C4-2B (cell line): ENCODE measurements at regions not wholly inside any gene's neighbourhood (a gene's known extent, or its start where the extent isn't known, plus 50 kb on each side); places are given as distances from the start of the nearest gene placed in this dataset.

Experiments
- H3K27ac ChIP-seq: fragments of 450-650 bp; 2 replicates; pipeline ENCODE4 v1.5.1; 2017
- ZFX ChIP-seq: fragments of 450-650 bp; IDR thresholded peaks from 2 replicates; pipeline ENCODE4 v1.6.1; 2017
- TF ChIP-seq, protein P1 (sequence below): fragments of 450-650 bp; conservative IDR thresholded peaks from 2 replicates; pipeline ENCODE4 v1.5.1; 2017; ENCODE audit warnings: mild to moderate bottlenecking

DNA sequence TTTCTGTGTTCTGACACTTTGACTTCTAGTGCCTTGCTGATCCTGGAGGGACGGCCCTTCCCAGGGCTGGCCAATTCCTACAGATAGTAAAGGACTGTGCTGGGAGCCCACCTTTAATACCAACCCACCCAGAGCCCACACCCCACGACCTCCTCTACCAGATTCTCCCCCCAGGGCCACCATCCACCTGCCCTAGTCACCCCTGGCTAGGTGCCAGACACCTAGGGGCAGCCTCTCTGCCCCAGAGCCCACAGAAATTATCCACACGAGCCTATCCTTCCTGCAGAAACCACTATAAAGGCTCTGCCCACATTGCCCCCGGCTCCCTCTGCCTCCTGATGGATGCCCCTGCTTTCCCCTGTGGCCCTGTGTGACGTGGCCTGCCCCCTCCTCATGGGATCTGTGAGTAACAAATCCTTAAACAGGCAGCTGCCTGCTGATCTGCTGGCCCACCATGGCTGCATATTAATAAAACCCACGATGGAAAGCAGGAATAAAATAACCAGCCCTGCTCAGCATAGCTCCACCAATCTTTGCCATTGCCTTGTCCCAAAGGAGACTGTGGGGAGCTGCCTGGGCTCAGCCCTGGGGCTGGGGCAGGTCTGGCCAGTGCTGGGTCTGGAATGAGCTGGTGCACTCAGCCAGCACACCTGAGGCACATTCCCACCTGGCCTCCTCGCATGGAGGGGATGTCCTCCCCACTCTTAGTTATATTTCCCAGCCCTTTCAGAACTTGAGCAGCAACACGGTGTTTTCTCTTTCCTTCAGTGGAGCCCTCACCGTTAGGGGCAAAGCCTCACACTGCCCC lies 488.5 kb downstream of the NPHP4 start:
- TF ChIP-seq ZFX, result no peak
- TF ChIP-seq, protein P1, sequence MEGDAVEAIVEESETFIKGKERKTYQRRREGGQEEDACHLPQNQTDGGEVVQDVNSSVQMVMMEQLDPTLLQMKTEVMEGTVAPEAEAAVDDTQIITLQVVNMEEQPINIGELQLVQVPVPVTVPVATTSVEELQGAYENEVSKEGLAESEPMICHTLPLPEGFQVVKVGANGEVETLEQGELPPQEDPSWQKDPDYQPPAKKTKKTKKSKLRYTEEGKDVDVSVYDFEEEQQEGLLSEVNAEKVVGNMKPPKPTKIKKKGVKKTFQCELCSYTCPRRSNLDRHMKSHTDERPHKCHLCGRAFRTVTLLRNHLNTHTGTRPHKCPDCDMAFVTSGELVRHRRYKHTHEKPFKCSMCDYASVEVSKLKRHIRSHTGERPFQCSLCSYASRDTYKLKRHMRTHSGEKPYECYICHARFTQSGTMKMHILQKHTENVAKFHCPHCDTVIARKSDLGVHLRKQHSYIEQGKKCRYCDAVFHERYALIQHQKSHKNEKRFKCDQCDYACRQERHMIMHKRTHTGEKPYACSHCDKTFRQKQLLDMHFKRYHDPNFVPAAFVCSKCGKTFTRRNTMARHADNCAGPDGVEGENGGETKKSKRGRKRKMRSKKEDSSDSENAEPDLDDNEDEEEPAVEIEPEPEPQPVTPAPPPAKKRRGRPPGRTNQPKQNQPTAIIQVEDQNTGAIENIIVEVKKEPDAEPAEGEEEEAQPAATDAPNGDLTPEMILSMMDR, result no peak
- H3K27ac ChIP-seq, result no peak overlapping the region

DNA sequence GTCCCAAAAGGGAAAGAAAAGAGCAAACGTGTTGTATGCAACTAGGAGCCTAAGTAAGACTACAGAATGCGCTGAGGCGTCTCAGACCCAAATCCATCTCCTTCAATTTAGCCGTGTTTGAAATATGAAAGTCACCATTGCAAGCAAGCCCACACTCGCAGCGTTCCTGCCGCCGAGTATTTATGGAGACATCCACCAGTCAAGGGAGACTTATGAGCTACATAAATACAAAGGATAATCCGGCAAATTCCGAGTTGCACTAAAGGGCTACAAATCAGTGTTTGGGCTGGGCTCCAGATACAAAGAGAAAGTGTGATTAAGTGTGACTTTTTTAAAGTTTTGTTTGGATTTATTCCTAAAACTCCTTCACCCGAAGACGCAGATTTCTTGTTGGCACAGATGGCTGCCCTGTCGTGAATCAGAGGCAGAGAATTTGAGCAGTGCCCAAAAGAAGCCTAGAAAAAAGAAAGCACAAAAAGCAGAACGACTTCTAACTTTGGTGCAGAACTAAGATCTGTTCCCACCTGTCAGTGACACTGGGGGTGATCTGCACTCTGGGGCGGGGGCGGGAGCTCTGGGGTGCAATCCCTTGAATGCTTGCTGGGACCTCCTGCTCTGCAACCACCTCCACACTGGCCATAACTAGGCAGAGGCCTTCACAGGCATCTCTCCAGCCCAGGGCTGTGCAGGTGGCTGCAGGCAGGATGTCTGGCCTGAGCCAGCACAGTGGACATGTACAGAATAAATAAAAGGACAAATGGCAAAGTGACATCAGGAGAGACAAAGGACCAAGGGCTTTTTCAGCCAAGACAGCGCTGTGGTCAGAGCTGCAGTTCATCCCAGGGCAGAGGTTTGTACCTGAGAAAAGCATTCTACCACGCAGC lies 489.7 kb downstream of the NPHP4 start:
- TF ChIP-seq ZFX, result no peak
- TF ChIP-seq, protein P1, result no peak

DNA sequence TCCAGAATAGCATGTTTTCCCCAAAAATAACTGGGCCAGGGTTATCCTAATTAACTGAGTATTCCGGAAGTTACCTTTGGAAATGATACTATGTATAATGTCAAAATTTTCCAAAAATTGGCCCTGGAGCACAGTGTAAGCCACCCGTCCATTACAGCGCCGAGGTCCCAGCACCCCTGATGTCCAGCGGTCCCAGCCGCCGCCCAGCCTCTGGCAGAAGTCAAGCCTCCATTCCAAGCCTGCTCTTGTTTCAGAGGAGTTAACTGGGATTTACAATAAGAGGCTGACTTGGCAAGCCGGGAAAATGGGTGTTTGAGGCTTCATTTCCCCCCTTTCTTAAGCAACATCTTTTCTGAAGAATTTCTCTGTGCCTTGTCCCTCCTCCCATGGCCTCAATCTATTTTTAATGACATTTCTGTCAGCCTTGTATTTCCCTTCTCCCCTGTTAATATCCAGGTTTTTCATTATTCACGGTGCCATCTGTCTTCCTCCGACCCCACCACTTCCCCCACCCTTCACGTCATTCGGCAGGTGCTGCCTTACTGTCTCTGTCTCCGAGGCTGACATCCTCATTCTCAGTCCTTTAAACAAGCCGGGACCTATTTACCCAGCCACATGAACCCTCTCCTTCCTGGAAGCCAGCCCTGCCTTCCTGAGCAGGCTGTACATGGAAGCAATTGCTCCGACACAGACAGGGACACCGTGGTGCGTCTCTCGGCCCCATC lies 490.9 kb downstream of the NPHP4 start:
- TF ChIP-seq, protein P1, result no peak
- no peak for TF ChIP-seq ZFX
- no peak overlapping the region for H3K27ac ChIP-seq

More for the DNA sequence above, 489.7 kb downstream of the NPHP4 start:
- H3K27ac ChIP-seq, result no peak overlapping the region

DNA sequence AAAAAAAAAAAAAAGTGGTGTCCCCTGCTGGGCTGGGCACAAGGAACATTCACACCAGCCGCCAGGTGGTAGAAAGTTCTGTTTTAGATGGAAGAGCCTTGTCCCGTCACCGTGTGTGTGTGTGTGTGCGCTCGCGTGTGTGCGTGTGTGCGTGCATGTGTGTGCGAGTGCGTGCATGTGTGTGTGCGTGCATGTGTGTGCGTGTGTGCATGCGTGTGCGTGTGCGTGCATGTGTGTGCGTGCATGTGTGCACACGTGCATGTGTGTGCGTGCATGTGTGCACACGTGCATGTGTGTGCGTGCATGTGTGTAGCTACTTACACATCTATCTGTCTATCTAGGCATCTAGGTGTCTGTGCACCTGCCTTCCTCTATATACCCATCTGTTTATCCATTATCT lies 491.7 kb downstream of the NPHP4 start:
- no peak overlapping the region for H3K27ac ChIP-seq
- no peak for TF ChIP-seq ZFX
- TF ChIP-seq, protein P1, result no peak

DNA sequence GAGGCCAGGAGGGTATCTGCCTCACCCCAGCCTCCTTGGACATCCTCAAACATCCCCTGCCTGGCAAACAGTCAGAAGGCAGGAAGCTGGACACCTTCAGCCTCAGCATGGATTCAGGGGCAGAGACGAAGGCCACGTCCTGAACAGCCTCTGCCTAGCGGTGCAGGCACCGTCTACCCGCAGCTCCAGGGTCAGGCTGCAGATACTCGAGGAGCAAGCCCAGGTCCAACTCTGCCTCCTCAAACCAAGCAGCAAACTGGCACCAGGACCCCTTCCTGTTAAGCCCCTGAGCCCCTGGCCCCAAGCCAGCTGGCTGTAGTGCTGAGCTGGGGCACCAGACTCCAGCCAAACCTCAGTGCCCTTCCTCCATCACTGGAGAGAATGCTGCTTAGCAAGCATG lies 494.7 kb downstream of the NPHP4 start:
- TF ChIP-seq, protein P1, result no peak
- TF ChIP-seq ZFX, result no peak

DNA sequence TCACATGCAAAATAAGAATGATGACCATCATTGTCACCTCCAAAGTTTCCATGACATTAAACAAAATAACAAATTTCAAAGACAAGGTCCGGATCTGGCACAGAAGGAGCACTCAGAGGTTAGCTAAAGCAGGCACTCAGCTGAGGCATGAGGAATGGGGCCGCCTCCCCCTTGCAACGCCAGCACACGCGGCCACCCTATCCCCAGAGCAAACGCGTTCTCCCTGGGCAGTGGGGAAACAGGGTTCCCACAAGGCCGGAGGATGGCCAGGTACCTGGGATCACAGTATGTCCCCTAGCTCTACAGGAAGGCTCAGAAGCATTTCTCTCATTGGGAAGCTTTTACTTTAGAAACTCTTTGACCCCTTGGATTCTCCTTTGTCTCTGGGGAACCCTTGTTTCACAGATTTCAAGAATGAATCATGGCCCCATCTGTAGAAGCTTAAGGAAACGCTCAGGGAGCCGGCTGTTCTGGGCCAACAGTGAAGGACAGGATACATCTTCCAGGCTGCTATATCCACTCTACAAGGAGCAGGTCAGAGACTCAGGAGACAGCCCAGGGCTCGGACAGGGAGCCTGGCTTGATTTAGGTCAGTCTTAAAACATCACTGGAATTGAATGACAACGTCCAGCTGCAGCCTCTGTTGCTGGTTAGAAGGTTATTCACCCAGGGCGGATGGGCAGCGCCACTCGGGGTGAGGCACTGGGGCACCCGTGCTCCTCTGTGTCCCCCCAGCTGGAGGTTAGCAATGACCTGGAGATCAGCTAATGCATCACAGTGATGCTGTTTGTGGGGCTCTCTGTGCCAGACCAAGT lies 496.4 kb downstream of the NPHP4 start:
- TF ChIP-seq, protein P1, result no peak
- no peak for TF ChIP-seq ZFX
- no peak overlapping the region for H3K27ac ChIP-seq

More for the DNA sequence above, 494.7 kb downstream of the NPHP4 start:
- H3K27ac ChIP-seq, result no peak overlapping the region
